ENCODE measurements at regions not wholly inside any gene's neighbourhood (a gene's known extent, or its start where the extent isn't known, plus 50 kb on each side); places are given as distances from the start of the nearest gene placed in this dataset.

DNA sequence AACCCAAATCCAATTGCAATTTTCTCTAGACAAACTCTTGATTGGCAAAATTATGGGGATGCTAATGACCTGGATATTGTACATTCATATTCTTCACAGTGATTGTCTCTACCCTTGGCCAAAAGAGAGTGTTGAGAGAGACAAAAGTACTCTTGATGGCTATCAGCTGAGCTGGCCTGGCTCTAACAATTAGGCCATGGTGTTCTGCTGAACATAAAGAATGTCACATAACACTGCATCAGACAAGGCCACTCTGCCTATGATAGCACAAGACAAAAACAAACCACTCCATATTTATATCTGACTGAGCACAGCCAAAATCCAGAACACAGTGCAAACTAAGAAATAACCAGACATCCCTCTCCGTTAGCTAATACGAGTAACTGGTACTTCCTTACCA lies 101.7 kb downstream of the ADAMTS1 start:
- DNase-seq = no peak
- Histone ChIP-seq H3K27me3 (no peaks in the 10 kb centered on the region), H3K27ac (no peak overlapping the region), H3K4me1 (no peaks in the 10 kb centered on the region), H3K9me3 (no peaks in the 10 kb centered on the region), H3K36me3 (no peaks in the 10 kb centered on the region), H3K4me3 (no peak overlapping the region)
- intact Hi-C loops (cut with DNase I; ENCODE audit: low total_unique reads) = no loop called here
- no peak for TF ChIP-seq POLR2A (IDR thresholded peaks at IDR 0.05)
- no peak for TF ChIP-seq CTCF (IDR thresholded peaks at IDR 0.05)
- TF ChIP-seq EP300 (IDR thresholded peaks at IDR 0.05) = no peak
- no peak for TF ChIP-seq POLR2AphosphoS5 (IDR thresholded peaks at IDR 0.05)
- WGBS, 5 donors = 89 to 100% (median 95%) methylated on average over 2 of the region's 2 CpGs

DNA sequence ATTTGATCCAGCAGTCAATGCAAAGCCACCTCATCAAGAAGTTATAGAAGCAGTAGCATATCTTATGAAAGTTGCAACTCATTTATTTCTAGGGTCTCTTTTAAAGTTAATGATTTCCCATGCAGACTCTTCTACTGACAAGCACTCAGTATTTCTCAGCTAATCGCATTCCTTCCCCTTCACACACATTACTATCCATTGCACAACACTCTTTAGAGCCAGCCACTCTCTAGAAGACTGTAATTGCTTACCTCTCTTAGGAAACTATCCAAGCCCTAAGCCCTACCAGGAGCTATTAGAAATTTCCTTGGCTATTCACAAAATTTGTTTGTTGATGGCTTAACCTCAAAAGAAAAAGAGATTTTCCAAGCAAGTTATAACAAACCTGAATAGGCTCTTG lies 106.0 kb downstream of the ADAMTS1 start:
- TF ChIP-seq POLR2AphosphoS5 (IDR thresholded peaks at IDR 0.05) = no peak
- no peak for TF ChIP-seq POLR2A (IDR thresholded peaks at IDR 0.05)
- no peak for TF ChIP-seq EP300 (IDR thresholded peaks at IDR 0.05)
- no peak for TF ChIP-seq CTCF (IDR thresholded peaks at IDR 0.05)
- Histone ChIP-seq H3K27me3 (no peaks in the 10 kb centered on the region), H3K27ac (no peak overlapping the region), H3K4me3 (no peak overlapping the region), H3K9me3 (no peaks in the 10 kb centered on the region), H3K4me1 (no peaks in the 10 kb centered on the region), H3K36me3 (no peaks in the 10 kb centered on the region)
- 53 to 78% (median 62%) methylated on average over 1 of the region's 1 CpG for WGBS, 5 donors
- DNase-seq = no peak
- intact Hi-C loops (cut with DNase I; ENCODE audit: low total_unique reads) = no loop called here

GRCh38 chr21:26736449-26736848 lies 108.8 kb downstream of the ADAMTS1 start:
- TF ChIP-seq CTCF (IDR thresholded peaks at IDR 0.05) = no peak
- no peak for TF ChIP-seq POLR2AphosphoS5 (IDR thresholded peaks at IDR 0.05)
- no peak for TF ChIP-seq POLR2A (IDR thresholded peaks at IDR 0.05)
- TF ChIP-seq EP300 (IDR thresholded peaks at IDR 0.05) = no peak
- Histone ChIP-seq H3K4me1 (no peaks in the 10 kb centered on the region), H3K27ac (no peak overlapping the region)

DNA sequence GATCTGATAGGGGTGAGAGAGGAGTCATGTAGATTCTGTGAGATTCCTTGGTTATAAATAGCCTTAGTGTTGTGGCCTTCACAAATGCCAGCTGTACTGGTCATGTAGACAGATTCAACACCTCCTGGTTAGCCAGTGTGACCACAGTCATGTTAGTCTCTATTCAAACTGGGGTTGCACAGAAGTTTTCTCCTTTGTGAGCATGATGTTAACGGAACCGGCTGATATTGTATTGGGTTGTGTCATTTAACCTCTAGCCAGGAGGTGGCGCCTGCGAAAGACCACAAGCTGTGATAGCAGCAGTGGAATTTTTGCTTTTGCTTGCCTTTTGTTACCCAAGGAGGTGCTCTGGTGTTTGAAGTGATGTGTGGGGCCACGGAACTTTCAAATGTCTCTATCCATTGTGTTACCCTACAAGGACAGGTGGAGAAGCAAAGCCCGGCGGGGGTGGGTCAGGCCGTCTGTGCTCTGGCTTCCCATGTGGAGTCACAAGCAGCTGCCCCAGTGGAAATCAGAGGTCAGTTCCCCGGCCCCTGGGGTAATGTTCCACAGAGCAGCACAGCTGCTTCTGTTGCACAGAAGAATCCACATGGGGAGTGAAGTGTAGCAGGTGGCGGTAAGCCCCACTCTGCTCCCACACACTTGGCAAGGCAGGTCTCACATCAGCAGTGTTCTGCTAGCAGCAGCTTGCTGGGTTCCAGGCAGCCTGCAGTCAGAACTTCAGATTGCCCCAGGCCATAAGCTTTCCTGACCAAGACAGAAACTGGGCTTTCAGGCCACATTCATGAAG lies 112.6 kb downstream of the ADAMTS1 start:
- H3K9me3 ChIP-seq = no peaks in the 10 kb centered on the region
- H3K27ac ChIP-seq = no peak overlapping the region
- intact Hi-C loops (cut with DNase I; ENCODE audit: low total_unique reads) = no loop called here
- H3K4me1 ChIP-seq = no peaks in the 10 kb centered on the region
- 30 to 45% (median 37%) methylated on average over 10 of the region's 10 CpGs for WGBS, 5 donors
- no peaks in the 10 kb centered on the region for H3K27me3 ChIP-seq
- DNase-seq = peak; percentile 44 to 66
- no peaks in the 10 kb centered on the region for H3K36me3 ChIP-seq
- TF ChIP-seq EP300 (IDR thresholded peaks at IDR 0.05) (no peak), POLR2AphosphoS5 (IDR thresholded peaks at IDR 0.05) (no peak), POLR2A (IDR thresholded peaks at IDR 0.05) (no peak), CTCF (IDR thresholded peaks at IDR 0.05) (peak in 5 of 7 experiments; percentile 20 to 50 (median 47))
- H3K4me3 ChIP-seq = no peak overlapping the region

More at GRCh38 chr21:26736449-26736848, 108.8 kb downstream of the ADAMTS1 start:
- Histone ChIP-seq H3K9me3 (no peaks in the 10 kb centered on the region), H3K4me3 (no peak overlapping the region), H3K36me3 (no peaks in the 10 kb centered on the region), H3K27me3 (no peaks in the 10 kb centered on the region)
- intact Hi-C loops (cut with DNase I; ENCODE audit: low total_unique reads) = no loop called here
- no peak for DNase-seq
- WGBS, 5 donors = 78 to 94% (median 90%) methylated on average over 1 of the region's 1 CpG

Data from stomach (tissue), 8 donors.